Suprapubic skin (tissue), 4 donors: ENCODE measurements at regions not wholly inside any gene's neighbourhood (a gene's known extent, or its start where the extent isn't known, plus 50 kb on each side); places are given as distances from the start of the nearest gene placed in this dataset.
A peak's percentile ranks its signal among the peaks of the same experiment; 100 is the strongest.

Source experiments
- DNase-seq, 2 donors: peaks; one replicate each; pipeline ENCODE4 v3.0.0-alpha.2; 2019; ENCODE audit warnings: low spot score in 2 of 2
- H3K27ac ChIP-seq: fragments of 200-600 bp; sonication (generic); one replicate; pipeline ENCODE4 v1.5.1; 2019
- H3K27me3 ChIP-seq: fragments of 200-600 bp; sonication (generic); one replicate; pipeline ENCODE4 v1.5.1; 2019
- H3K36me3 ChIP-seq: fragments of 200-600 bp; sonication (generic); one replicate; pipeline ENCODE4 v1.5.1; 2019
- H3K4me1 ChIP-seq: fragments of 200-600 bp; sonication (generic); one replicate; pipeline ENCODE4 v1.5.1; 2019
- H3K4me3 ChIP-seq: fragments of 200-600 bp; sonication (generic); one replicate; pipeline ENCODE4 v1.5.1; 2019; ENCODE audit warnings: mild to moderate bottlenecking
- H3K9me3 ChIP-seq: fragments of 200-600 bp; sonication (generic); one replicate; pipeline ENCODE4 v1.5.1; 2019
- EP300 ChIP-seq: sonication (generic); formaldehyde crosslinking; IDR thresholded peaks from one replicate; pipeline ENCODE4 v1.6.1; 2017; ENCODE audit warnings: antibody characterized with exemption
- POLR2A ChIP-seq, 2 donors: fragments of 450-650 bp; IDR thresholded peaks; one replicate each; pipeline ENCODE4 v1.6.1; 2017; ENCODE audit warnings: antibody characterized with exemption in 2 of 2, mild to moderate bottlenecking in 2 of 2, moderate library complexity in 2 of 2
- POLR2AphosphoS5 ChIP-seq, 3 donors: sonication (generic); formaldehyde crosslinking; IDR thresholded peaks; one replicate each; pipeline ENCODE4 v1.6.1; 2017; ENCODE audit warnings: antibody characterized with exemption in 3 of 3
- WGBS: methylation state at CpG from one replicate; pipeline ENCODE4 v1.1.5; 2018; 5-methylcytosine and 5-hydroxymethylcytosine counted together
- TF ChIP-seq, protein P1 (sequence below), 2 donors: fragments of 200-600 bp in 1 of 2; fragments of 450-650 bp in 1 of 2; sonication (generic) in 1 of 2; IDR thresholded peaks; one replicate each; pipeline ENCODE4 v1.5.1; 2016 to 2019; ENCODE audit warnings: antibody characterized with exemption in 2 of 2, mild to moderate bottlenecking in 1 of 2, moderate library complexity in 1 of 2

DNA sequence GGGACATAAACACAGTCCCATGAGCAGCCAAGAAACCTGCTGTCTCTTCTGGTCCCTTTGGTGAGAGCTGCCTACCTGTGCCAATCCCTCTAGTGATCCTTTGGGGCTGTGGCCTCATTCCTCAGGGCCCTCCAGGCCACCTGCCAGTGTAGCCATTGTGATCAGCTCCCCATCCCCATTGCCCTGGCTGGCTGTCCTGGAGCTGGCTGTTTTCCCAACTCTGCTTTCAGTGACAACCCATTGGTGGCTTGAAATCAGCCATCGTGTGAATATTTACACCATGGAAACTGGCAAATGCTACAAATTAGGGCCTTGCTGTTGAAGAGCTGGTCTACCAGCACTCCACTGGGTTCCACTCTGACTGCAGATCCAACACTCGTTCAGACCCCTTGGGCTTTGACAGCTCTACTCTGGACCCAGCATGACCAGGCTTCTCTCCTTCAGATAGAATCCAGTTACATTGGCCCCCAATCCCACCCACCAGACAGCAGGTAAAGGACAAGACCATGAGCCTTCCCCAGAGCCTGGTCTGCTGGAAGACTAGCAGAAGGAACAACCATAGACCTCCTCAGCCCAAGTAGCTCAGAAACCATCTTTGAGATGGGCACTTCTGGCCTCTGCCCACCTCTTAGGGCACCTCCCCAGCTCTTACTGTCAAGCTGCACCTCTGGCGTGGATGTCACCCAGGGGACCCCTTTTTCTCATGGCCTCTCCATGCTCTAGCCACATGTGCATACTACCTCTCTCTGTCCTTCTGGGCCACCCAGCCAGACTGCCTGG, 69.2 kb upstream of the NEK6 start:
- Histone ChIP-seq H3K4me3 (no peak overlapping the region), H3K27ac (no peak overlapping the region), H3K4me1 (no peaks in the 10 kb centered on the region), H3K36me3 (no peaks in the 10 kb centered on the region), H3K9me3 (peaks cover 3% of the 10 kb centered on the region), H3K27me3 (peaks cover 2% of the 10 kb centered on the region)
- 86% methylated on average over 2 of the region's 3 CpGs for WGBS
- no peak for TF ChIP-seq EP300
- no peak for TF ChIP-seq POLR2AphosphoS5 (IDR thresholded peaks at IDR 0.05)
- TF ChIP-seq, protein P1, sequence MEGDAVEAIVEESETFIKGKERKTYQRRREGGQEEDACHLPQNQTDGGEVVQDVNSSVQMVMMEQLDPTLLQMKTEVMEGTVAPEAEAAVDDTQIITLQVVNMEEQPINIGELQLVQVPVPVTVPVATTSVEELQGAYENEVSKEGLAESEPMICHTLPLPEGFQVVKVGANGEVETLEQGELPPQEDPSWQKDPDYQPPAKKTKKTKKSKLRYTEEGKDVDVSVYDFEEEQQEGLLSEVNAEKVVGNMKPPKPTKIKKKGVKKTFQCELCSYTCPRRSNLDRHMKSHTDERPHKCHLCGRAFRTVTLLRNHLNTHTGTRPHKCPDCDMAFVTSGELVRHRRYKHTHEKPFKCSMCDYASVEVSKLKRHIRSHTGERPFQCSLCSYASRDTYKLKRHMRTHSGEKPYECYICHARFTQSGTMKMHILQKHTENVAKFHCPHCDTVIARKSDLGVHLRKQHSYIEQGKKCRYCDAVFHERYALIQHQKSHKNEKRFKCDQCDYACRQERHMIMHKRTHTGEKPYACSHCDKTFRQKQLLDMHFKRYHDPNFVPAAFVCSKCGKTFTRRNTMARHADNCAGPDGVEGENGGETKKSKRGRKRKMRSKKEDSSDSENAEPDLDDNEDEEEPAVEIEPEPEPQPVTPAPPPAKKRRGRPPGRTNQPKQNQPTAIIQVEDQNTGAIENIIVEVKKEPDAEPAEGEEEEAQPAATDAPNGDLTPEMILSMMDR (IDR thresholded peaks at IDR 0.05) = no peak
- TF ChIP-seq POLR2A (IDR thresholded peaks at IDR 0.05) = no peak
- peak in 1 of 2 donors; percentile 57 for DNase-seq

DNA sequence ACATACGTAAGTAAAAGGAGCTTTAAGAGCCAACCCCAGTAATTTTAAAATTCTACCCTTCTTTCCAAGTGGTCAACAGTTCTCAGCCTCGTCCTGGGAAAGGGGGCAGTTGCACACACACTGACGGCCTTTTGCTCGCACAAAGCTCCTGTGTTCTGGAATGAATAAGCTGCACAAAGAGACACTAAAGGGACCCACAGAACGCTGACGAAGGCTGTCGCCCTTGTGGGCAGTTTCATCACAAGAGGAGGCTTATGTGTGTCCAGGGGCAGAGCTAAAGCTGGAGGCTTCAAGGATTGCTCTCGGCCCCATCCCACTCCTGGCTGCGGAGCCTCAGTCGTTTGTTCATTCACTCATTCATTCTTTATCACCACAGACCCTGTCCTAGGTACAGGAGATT, 67.0 kb upstream of the NEK6 start:
- TF ChIP-seq, protein P1 (IDR thresholded peaks at IDR 0.05) = no peak
- no peak for TF ChIP-seq EP300
- TF ChIP-seq POLR2AphosphoS5 (IDR thresholded peaks at IDR 0.05) = no peak
- no peak for TF ChIP-seq POLR2A (IDR thresholded peaks at IDR 0.05)
- 86% methylated on average over 10 of the region's 10 CpGs for WGBS
- no peaks in the 10 kb centered on the region for H3K9me3 ChIP-seq
- H3K4me3 ChIP-seq = no peak overlapping the region
- peak in 1 of 2 donors; percentile 65 for DNase-seq
- H3K27me3 ChIP-seq = no peaks in the 10 kb centered on the region
- no peaks in the 10 kb centered on the region for H3K36me3 ChIP-seq
- H3K27ac ChIP-seq = no peak overlapping the region
- H3K4me1 ChIP-seq = no peaks in the 10 kb centered on the region

DNA sequence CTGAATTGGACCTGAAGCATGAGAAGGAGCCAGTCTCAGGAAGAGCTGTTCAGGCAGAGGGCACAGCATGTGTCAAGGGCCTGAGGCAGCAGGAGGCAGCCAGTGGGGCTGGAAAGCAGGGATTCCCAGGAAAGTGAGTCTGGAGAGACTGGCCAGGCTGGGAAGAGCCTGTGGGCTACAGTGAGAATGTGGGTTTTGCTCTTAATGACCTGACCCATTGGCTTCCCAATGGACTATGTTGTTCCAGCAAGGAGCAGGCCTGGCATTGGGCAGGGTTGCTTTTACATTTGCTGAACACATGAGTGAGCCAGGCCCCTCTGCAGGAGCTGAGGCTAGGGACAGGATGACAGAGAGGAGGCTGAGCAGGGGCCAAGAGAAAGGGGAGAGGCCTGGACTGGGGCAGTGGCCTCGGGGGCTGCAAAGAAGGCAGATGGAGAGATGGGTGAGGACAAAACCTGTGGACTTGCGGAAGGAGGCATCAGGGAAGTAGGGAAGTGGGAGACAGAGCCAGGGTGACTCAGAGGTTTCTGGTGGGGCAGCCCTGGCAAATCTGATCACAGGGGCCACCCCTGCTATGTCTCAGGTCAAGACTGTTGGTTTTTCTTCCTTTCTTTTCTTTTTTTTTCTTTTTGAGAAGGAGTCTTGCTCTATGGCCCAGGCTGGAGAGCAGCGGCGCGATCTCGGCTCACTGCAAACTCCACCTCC, 65.9 kb upstream of the NEK6 start:
- no peak overlapping the region for H3K4me3 ChIP-seq
- no peak overlapping the region for H3K27ac ChIP-seq
- 87% methylated on average over 6 of the region's 6 CpGs for WGBS
- no peaks in the 10 kb centered on the region for H3K9me3 ChIP-seq
- peak in 1 of 2 donors; percentile 37 for DNase-seq
- TF ChIP-seq, protein P1 (IDR thresholded peaks at IDR 0.05) = no peak
- TF ChIP-seq POLR2A (IDR thresholded peaks at IDR 0.05) = no peak
- TF ChIP-seq EP300 = no peak
- H3K27me3 ChIP-seq = no peaks in the 10 kb centered on the region
- H3K36me3 ChIP-seq = no peaks in the 10 kb centered on the region
- no peaks in the 10 kb centered on the region for H3K4me1 ChIP-seq

DNA sequence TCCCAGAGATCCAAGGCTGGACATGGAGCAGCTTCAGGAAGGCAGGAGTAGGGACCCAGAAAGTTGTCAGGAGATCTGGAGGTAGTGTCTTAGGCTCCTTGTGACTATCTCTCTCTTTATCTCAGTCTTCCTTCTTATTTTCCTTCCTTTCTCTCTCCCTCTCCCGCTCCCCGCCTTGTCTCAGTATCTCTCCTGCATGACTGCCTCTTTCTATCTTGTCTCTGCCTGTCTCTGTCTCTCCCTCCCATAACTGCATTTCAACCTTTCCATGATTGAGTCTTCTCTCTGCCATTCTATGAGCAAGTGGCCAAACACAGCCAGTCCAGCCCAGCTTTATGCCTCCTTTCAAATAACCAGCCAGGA, 61.0 kb upstream of the NEK6 start:
- Histone ChIP-seq H3K4me3 (no peak overlapping the region), H3K27ac (no peak overlapping the region), H3K9me3 (no peaks in the 10 kb centered on the region), H3K27me3 (no peaks in the 10 kb centered on the region), H3K36me3 (no peaks in the 10 kb centered on the region), H3K4me1 (no peaks in the 10 kb centered on the region)
- DNase-seq = no peak
- 93% methylated on average over 2 of the region's 2 CpGs for WGBS
- TF ChIP-seq EP300 = no peak
- no peak for TF ChIP-seq POLR2A (IDR thresholded peaks at IDR 0.05)
- no peak for TF ChIP-seq POLR2AphosphoS5 (IDR thresholded peaks at IDR 0.05)
- TF ChIP-seq, protein P1 (IDR thresholded peaks at IDR 0.05) = no peak
